HCT116 (cell line): ENCODE measurements at regions not wholly inside any gene's neighbourhood (a gene's known extent, or its start where the extent isn't known, plus 50 kb on each side); places are given as distances from the start of the nearest gene placed in this dataset.

Experiments used
- POLR2A ChIP-seq: IDR thresholded peaks from 2 replicates; pipeline ENCODE4 v1.7.0; 2011; ENCODE audit warnings: borderline replicate concordance; ENCODE audit not compliant: insufficient read depth, insufficient read length; ENCODE audit errors: extremely low read depth
- SP1 ChIP-seq: IDR thresholded peaks from 2 replicates; pipeline ENCODE4 v1.6.1; 2012; ENCODE audit warnings: low read depth
- SRF ChIP-seq: IDR thresholded peaks from 2 replicates; pipeline ENCODE4 v1.6.1; 2012; ENCODE audit warnings: low read depth
- YY1 ChIP-seq: IDR thresholded peaks from 2 replicates; pipeline ENCODE4 v1.6.1; 2011; ENCODE audit warnings: low read length, low read depth, moderate library complexity, mild to moderate bottlenecking; ENCODE audit not compliant: insufficient replicate concordance; ENCODE audit errors: extremely low read depth

GRCh38 chrX:40440866-40441265 is 139.9 kb upstream of the ATP6AP2 start:
- TF ChIP-seq POLR2A (no peak), SP1 (no peak), SRF (no peak), YY1 (no peak)
